HG02943 (cell line): ENCODE measurements at regions not wholly inside any gene's neighbourhood (a gene's known extent, or its start where the extent isn't known, plus 50 kb on each side); places are given as distances from the start of the nearest gene placed in this dataset.
"Not testable (repeated sequence)": the region's sequence is repeated elsewhere in the genome, so short reads cannot be mapped to it uniquely, and the experiment has no call there.

ENCODE experiments used
- ATAC-seq: cut with Tn5 transposase; IDR thresholded peaks from one replicate; pipeline ENCODE4 v1.9.1; 2021; ENCODE audit warnings: mild to moderate bottlenecking, low read depth, moderate library complexity; ENCODE audit not compliant: unreplicated experiment

- ATAC-seq: no peak
Observed at GRCh38 chr5:118115791-118116190, 872.6 kb downstream of the DTWD2 start.

- no peak for ATAC-seq
Observed at GRCh38 chr5:118111956-118112355, 876.4 kb downstream of the DTWD2 start.

DNA sequence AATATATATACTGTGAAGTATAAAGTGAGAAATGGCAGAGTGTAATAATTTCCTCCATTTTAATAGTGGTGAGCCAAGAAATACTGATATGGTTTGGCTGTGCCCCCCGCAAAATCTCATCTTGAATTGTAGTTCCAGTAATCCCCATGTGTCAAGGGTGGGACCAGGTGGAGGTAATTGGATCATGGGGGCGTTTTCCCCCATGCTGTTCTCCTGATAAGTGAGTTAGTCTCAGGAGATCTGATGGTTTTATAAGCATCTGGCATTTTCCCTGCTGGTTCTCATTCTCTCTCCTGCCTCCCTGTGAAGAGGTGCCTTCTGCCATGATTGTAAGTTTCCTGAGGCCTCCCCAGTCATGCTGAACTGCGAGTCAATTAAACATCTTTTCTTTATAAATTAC lies 881.1 kb downstream of the DTWD2 start:
- ATAC-seq: not testable (repeated sequence)

- ATAC-seq: no peak
Observed at GRCh38 chr5:118098716-118099115, 889.6 kb downstream of the DTWD2 start.

GRCh38 chr5:118095115-118095514 lies 893.2 kb downstream of the DTWD2 start:
- ATAC-seq: no peak

DNA sequence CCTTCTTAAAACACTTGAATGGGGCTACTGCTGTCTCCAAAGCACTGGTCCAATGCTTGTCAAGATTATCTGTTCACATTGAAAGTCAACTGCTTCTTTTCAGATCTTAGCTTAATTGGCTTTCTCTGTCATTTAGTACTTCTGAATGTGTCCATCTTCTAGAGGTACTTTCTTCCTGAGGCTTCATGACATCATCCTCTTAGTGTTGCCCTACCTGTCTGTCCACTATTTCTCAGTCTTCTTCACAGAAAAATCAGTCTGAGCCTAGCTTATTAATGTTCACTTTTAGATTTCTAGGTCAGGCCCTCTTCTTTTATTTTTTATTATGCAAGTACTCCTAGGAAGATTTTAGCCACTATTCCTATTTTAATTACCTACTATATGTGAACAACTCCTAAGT lies 899.9 kb downstream of the DTWD2 start:
- no peak for ATAC-seq

DNA sequence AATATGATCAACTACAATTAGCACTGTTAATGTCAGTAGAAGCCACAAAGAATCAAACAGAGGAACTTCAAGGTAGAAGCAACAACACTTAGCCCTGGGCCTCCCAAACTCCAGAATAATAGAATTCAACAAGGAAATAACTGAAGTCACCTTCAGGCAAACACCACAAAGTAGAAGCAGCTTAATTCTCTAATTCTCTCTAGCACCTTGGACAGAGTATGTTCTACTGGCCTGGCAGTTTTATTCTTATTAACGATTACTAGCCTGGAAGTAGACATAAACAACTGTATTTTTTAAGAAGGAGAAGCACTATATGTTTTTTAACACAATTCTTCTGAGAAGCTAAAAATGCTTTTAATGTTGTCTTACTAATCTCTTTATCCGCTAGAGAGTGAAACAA lies 911.9 kb downstream of the DTWD2 start:
- no peak for ATAC-seq

DNA sequence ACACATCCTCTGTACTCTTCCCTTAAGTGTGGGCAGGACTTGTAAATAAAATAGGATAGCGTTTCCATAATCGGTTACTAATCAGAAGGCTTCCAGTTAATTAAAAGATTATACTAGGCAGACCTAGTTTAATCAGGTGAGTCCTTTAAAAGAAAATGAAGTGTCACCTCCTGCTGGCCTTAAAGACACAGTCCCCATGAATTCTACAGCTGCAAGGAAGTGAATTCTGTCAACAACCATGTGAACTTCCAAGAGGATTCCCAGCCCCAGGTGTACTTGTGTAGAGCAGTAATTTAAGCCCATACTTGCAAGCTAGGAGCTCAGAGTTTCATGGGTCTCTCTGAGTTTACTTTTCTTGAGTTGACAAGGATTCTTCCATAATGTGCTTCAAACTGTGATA lies 918.3 kb downstream of the DTWD2 start:
- ATAC-seq: no peak

DNA sequence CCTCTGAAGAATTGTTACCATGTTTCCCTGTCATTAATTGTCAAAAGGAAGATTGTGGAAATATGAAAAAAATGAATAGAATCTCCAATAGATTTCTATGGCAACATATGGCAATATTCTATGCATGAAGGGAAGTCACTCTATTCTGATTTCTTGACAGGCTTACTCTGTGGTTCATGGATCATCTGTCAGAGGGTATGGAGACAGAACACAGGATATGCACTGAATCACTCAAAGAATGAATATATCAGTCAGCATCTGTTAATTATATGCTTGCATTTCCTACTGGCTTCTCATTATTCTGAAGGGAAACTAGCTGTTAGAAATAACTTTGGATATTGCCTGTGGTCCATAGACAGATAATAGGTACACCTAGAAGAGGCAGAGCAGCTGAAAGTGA lies 918.9 kb downstream of the DTWD2 start:
- ATAC-seq: no peak

DNA sequence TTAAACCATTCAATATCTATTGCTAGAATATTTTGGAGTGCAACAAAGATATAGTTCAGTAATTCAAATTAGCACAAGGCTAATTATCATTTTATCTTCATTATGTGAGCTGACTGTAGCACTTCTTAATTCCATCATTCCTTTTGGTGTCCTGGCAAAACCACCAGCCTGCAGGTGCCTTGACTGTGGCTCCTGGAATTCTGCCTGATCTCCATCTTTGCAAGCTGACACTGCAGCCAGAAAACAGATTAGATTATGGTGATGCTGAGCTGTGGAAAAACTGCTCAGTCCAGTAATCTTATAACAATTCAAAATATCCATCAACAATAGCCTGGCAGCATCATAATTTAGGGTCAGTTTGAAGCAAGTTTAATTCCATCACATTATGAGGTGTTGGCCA lies 919.5 kb downstream of the DTWD2 start:
- ATAC-seq: no peak

- ATAC-seq: not testable (repeated sequence)
Observed at GRCh38 chr5:118063836-118064235, 924.5 kb downstream of the DTWD2 start.

DNA sequence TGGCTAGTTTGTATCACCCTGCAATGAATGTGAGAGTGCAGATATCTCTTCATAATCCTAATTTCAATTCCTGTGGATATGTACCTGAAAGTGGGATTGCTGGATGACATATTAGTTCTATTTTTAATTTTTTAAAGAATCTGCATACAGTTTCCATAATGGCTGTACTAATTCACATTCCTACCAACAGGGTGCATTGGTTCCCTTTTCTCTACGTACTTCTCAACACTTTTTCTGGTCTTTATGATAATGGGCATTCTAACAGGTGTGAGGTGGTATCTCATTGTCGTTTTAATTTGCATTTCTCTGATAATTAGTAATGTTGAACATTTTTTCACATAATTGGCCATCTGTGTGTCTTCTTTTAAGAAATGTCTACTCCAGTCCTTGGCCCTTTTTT lies 927.5 kb downstream of the DTWD2 start:
- ATAC-seq: no peak

GRCh38 chr5:118052503-118052902 lies 935.8 kb downstream of the DTWD2 start:
- ATAC-seq: no peak

DNA sequence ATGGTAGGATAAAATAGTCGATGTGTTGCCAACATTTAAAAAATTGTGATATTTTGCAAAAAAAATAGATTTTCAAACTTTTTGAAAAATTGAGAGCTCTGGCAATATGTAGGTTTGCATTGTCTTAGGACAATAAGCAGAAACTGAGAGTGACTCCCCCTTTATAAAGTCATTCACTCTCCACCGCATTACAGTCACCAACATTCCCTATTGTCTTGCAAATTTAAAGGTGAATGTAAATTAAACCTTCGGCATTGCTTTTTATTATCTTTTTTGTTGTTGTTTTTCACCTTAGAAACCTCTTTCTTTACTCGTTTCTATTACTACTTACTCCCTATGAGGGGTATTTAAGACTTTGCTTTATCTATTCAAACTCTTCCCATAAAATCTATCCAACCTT lies 944.2 kb downstream of the DTWD2 start:
- ATAC-seq: no peak

DNA sequence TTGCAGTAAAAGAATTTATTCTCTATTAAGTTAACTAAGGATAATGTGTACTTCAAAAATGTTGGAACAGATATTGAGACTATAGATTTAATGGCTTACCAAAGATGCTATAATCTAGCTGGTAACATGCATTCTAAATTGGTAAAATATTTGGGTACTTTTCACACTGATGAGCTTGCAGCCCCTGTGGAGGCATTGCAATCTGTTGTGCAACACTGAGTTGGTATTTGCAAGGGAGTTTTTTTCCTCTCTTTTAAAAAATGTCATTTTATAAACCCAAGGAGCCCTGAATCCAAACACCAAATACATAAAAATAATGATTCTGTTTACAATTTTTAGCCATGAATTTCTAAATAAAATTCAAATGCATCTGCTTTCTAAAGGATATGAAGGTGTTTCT lies 944.8 kb downstream of the DTWD2 start:
- ATAC-seq: no peak

GRCh38 chr5:118042076-118042475 lies 946.3 kb downstream of the DTWD2 start:
- no peak for ATAC-seq

DNA sequence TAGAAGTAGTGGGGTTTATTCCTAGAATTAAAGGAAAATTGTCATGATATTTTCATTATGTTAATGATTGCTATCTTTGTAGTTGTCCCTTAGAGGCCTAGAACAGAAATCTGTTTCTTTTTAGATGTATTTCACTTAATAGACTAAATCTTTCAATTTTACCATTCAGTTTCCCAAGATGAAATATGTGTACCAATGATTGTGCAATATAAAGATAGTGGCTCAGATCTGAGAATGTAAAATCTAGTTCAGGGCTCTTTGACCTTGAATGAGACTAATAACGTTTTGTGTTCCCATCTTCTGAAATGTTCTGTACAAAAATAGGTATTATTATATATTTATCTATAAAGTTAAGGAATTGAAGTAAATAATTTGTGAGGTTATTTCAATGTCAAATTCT lies 947.9 kb downstream of the DTWD2 start:
- ATAC-seq: no peak

DNA sequence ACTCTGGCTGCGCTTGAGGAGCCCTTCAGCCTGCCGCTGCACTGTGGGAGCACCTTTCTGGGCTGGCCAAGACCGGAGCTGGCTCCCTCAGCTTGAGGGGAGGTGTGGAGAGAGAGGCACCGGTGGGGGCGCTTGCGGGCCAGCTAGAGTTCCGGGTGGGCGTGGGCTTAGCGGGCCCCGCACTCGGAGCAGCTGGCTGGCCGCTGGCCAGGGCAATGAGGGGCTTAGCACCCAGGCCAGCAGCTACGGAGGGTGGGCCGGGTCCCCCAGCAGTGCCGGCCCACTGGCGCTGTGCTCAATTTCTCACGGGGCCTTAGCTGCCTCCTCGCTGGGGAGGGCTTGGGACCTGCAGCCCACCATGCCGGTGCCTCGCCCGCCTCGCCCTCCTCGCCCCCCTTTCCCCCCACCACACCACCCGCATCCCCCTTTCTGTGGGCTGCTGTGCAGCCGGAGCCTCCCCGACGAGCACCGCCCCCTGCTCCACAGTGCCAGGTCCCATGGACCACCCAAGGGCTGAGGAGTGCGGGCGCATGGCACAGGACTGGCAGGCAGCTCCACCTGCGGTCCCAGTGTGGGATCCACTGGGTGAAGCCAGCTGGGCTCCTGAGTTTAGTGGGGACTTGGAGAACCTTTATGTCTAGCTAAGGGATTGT lies 954.5 kb downstream of the DTWD2 start:
- ATAC-seq: no peak

- no peak for ATAC-seq
Observed at GRCh38 chr5:118029807-118030206, 958.5 kb downstream of the DTWD2 start.

DNA sequence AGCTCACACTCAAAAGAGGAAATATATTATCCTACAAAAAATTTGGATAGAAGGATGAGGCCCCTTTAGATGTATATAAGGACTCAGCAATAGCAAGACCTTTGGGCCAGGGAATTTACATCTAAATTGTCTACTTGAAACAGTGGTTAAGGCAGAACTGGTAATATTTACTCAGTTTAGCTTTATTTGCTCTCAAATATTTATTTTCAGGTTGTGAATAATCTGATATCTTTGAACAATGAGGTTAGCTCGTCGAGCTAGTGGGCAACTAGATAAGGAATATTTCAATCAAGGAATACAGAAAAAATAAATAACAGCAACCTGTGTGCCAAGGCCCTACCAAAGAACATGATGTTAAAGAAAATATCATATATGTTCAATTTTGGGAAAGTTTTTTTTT lies 966.3 kb downstream of the DTWD2 start:
- no peak for ATAC-seq

DNA sequence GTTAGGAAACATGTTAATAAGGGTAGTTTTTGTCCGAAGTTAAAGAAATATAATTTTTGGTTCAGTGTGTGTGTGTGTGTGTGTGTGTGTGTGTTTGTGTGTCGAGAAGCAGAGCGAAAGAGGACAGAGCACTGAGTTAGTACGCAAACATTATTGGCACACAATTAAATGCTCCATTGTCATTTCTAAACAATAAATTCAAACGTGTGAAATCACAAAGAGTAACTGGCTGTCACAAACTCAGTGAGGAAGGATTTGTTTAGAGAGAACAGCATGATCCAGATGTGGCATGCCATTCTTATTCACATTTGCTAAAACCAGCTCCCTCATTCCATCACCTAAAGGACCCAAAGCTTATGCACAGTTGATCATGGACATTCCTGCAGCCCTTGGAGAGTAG lies 970.8 kb downstream of the DTWD2 start:
- no peak for ATAC-seq

GRCh38 chr5:118016396-118016795 lies 972.0 kb downstream of the DTWD2 start:
- no peak for ATAC-seq

- no peak for ATAC-seq
Observed at GRCh38 chr5:118015511-118015910, 972.8 kb downstream of the DTWD2 start.
